ENCODE measurements at regions not wholly inside any gene's neighbourhood (a gene's known extent, or its start where the extent isn't known, plus 50 kb on each side); places are given as distances from the start of the nearest gene placed in this dataset.

- TF ChIP-seq MAX (IDR thresholded peaks at IDR 0.05) (no peak), CTCF (IDR thresholded peaks at IDR 0.05) (no peak), ESRRA (IDR thresholded peaks at IDR 0.05; ENCODE audit: borderline replicate concordance, low read length) (no peak), KDM5A (IDR thresholded peaks at IDR 0.05) (no peak), CEBPB (IDR thresholded peaks at IDR 0.05) (no peak)
Measured at GRCh38 chr10:123526356-123527064, 139.6 kb upstream of the GPR26 start.
